ENCODE measurements at regions not wholly inside any gene's neighbourhood (a gene's known extent, or its start where the extent isn't known, plus 50 kb on each side); places are given as distances from the start of the nearest gene placed in this dataset.

DNA sequence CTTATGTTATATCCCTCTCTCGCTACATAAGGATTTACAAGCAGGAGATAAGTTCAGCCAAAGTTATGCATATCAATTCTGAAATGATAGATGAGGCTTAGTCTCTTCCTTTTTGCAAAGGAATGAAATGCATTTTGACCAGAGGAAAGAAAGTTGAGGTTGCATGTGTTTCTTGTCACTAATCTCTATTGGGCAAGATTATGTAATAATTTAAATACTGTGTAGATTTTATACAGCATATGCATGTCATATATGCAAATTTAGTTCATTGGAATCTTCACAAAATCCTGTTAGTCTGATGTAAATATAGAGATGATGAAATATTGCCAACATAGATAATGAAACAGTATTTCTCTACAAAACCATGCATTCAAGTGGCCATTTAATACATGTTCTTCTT lies 858.7 kb upstream of the RAG2 start:
- no peaks in the 10 kb centered on the region for H3K4me1 ChIP-seq (ENCODE audit: insufficient read depth, low read length)
- H3K4me3 Mint-ChIP-seq (ENCODE audit: unreplicated experiment) = no peak overlapping the region
- no peak overlapping the region for H3K27ac Mint-ChIP-seq (ENCODE audit: unreplicated experiment)
- FAIRE-seq = no peak
- H2AFZ ChIP-seq (ENCODE audit: low read depth, low read length) = no peak overlapping the region
- no peaks in the 10 kb centered on the region for H4K20me1 ChIP-seq (ENCODE audit: insufficient read depth, low read length)
- H3K4me1 Mint-ChIP-seq (ENCODE audit: low read depth, unreplicated experiment) = peaks cover 8% of the 10 kb centered on the region
- no peak overlapping the region for H3K4me3 ChIP-seq (ENCODE audit: insufficient read depth, low read depth, low read length)
- H3K27me3 Mint-ChIP-seq (ENCODE audit: low read depth, unreplicated experiment) = no peaks in the 10 kb centered on the region
- no peaks in the 10 kb centered on the region for H3K27me3 ChIP-seq (ENCODE audit: insufficient read depth, low read length)
- no peak overlapping the region for H3K9ac ChIP-seq (ENCODE audit: low read length)
- no peaks in the 10 kb centered on the region for H3K36me3 Mint-ChIP-seq (ENCODE audit: low read depth, unreplicated experiment)
- H3K9me3 Mint-ChIP-seq (ENCODE audit: unreplicated experiment) = no peaks in the 10 kb centered on the region
- no peaks in the 10 kb centered on the region for H3K79me2 ChIP-seq (ENCODE audit: insufficient read depth, low read length)
- no peaks in the 10 kb centered on the region for H3K9me3 ChIP-seq (ENCODE audit: insufficient read depth, low read depth, low read length)
- no peak overlapping the region for H3K27ac ChIP-seq (ENCODE audit: low read depth, low read length)
- TF ChIP-seq EZH2 (IDR thresholded peaks at IDR 0.05; ENCODE audit: insufficient read depth, low read length) = no peak
- TF ChIP-seq, protein P1, sequence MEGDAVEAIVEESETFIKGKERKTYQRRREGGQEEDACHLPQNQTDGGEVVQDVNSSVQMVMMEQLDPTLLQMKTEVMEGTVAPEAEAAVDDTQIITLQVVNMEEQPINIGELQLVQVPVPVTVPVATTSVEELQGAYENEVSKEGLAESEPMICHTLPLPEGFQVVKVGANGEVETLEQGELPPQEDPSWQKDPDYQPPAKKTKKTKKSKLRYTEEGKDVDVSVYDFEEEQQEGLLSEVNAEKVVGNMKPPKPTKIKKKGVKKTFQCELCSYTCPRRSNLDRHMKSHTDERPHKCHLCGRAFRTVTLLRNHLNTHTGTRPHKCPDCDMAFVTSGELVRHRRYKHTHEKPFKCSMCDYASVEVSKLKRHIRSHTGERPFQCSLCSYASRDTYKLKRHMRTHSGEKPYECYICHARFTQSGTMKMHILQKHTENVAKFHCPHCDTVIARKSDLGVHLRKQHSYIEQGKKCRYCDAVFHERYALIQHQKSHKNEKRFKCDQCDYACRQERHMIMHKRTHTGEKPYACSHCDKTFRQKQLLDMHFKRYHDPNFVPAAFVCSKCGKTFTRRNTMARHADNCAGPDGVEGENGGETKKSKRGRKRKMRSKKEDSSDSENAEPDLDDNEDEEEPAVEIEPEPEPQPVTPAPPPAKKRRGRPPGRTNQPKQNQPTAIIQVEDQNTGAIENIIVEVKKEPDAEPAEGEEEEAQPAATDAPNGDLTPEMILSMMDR (IDR thresholded peaks at IDR 0.05; ENCODE audit: insufficient read depth, low read depth, low read length) = no peak
- no peak for DNase-seq (ENCODE audit: low read depth)
- H3K36me3 ChIP-seq (ENCODE audit: insufficient read depth, low read length) = no peaks in the 10 kb centered on the region
- H3K4me2 ChIP-seq (ENCODE audit: low read length) = no peak overlapping the region

DNA sequence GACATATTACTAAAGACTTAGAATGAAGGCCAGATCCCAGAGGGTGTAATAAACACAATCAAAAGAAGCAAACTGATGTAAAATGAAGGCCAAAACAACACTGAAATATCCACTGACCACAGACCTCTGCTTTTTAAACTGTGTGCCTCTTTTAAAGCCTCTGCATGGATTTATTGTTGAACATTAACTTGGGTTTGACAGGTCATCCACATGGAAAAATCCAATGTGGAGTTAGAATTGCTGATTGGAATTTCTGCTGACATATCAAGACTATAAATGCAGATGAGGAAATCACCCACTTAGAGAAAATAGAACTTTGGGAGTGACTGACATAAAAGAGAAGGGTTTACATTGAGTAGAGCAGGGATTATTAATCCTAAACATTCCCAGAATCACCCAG lies 853.9 kb upstream of the RAG2 start:
- no peak overlapping the region for H3K4me2 ChIP-seq (ENCODE audit: low read length)

DNA sequence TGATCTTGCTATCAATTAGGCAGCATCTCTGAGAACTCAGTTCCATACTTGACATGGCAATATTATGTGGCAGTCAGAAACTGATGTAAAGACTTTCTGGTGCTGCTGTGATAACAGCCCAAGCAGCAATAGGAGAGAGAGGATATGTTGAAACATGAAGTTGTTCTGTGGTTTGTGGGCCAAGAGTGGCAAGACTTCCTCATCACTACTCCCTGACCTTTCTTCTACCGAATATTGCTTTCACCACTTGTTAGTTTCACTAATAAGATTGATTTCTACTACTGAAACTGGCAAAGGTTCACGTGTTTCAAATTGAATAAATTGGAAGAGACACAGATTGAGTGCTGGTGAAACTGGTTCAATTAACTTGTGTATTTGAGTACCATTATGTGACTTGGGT lies 852.6 kb upstream of the RAG2 start:
- Mint-ChIP-seq H3K4me3 (ENCODE audit: unreplicated experiment) (no peak overlapping the region), H3K27ac (ENCODE audit: unreplicated experiment) (no peak overlapping the region), H3K36me3 (ENCODE audit: low read depth, unreplicated experiment) (no peaks in the 10 kb centered on the region), H3K27me3 (ENCODE audit: low read depth, unreplicated experiment) (no peaks in the 10 kb centered on the region), H3K9me3 (ENCODE audit: unreplicated experiment) (no peaks in the 10 kb centered on the region), H3K4me1 (ENCODE audit: low read depth, unreplicated experiment) (peaks cover 18% of the 10 kb centered on the region)
- no peaks in the 10 kb centered on the region for H3K79me2 ChIP-seq (ENCODE audit: insufficient read depth, low read length)
- H3K9me3 ChIP-seq (ENCODE audit: insufficient read depth, low read depth, low read length) = no peaks in the 10 kb centered on the region
- no peak overlapping the region for H2AFZ ChIP-seq (ENCODE audit: low read depth, low read length)
- TF ChIP-seq EZH2 (IDR thresholded peaks at IDR 0.05; ENCODE audit: insufficient read depth, low read length) = no peak
- TF ChIP-seq, protein P1 (IDR thresholded peaks at IDR 0.05; ENCODE audit: insufficient read depth, low read depth, low read length) = no peak
- no peak overlapping the region for H3K4me3 ChIP-seq (ENCODE audit: insufficient read depth, low read depth, low read length)
- no peaks in the 10 kb centered on the region for H3K36me3 ChIP-seq (ENCODE audit: insufficient read depth, low read length)
- no peaks in the 10 kb centered on the region for H3K4me1 ChIP-seq (ENCODE audit: insufficient read depth, low read length)
- peak; percentile 3 for DNase-seq (ENCODE audit: low read depth)
- H3K27me3 ChIP-seq (ENCODE audit: insufficient read depth, low read length) = no peaks in the 10 kb centered on the region
- H3K27ac ChIP-seq (ENCODE audit: low read depth, low read length) = no peak overlapping the region
- no peaks in the 10 kb centered on the region for H4K20me1 ChIP-seq (ENCODE audit: insufficient read depth, low read length)
- H3K4me2 ChIP-seq (ENCODE audit: low read length) = no peak overlapping the region
- no peak overlapping the region for H3K9ac ChIP-seq (ENCODE audit: low read length)
- FAIRE-seq = no peak

More for the DNA sequence above, 853.9 kb upstream of the RAG2 start:
- no peaks in the 10 kb centered on the region for H3K27me3 Mint-ChIP-seq (ENCODE audit: low read depth, unreplicated experiment)
- Histone ChIP-seq H3K27ac (ENCODE audit: low read depth, low read length) (no peak overlapping the region), H3K79me2 (ENCODE audit: insufficient read depth, low read length) (no peaks in the 10 kb centered on the region), H2AFZ (ENCODE audit: low read depth, low read length) (no peak overlapping the region), H3K4me3 (ENCODE audit: insufficient read depth, low read depth, low read length) (no peak overlapping the region), H3K27me3 (ENCODE audit: insufficient read depth, low read length) (no peaks in the 10 kb centered on the region), H3K4me1 (ENCODE audit: insufficient read depth, low read length) (no peaks in the 10 kb centered on the region), H4K20me1 (ENCODE audit: insufficient read depth, low read length) (no peaks in the 10 kb centered on the region), H3K9ac (ENCODE audit: low read length) (no peak overlapping the region), H3K36me3 (ENCODE audit: insufficient read depth, low read length) (no peaks in the 10 kb centered on the region), H3K9me3 (ENCODE audit: insufficient read depth, low read depth, low read length) (no peaks in the 10 kb centered on the region)
- no peak overlapping the region for H3K4me3 Mint-ChIP-seq (ENCODE audit: unreplicated experiment)
- no peak for TF ChIP-seq EZH2 (IDR thresholded peaks at IDR 0.05; ENCODE audit: insufficient read depth, low read length)
- TF ChIP-seq, protein P1 (IDR thresholded peaks at IDR 0.05; ENCODE audit: insufficient read depth, low read depth, low read length) = no peak
- FAIRE-seq (no peak), DNase-seq (ENCODE audit: low read depth) (no peak)
- peaks cover 18% of the 10 kb centered on the region for H3K4me1 Mint-ChIP-seq (ENCODE audit: low read depth, unreplicated experiment)
- no peak overlapping the region for H3K27ac Mint-ChIP-seq (ENCODE audit: unreplicated experiment)
- no peaks in the 10 kb centered on the region for H3K9me3 Mint-ChIP-seq (ENCODE audit: unreplicated experiment)
- no peaks in the 10 kb centered on the region for H3K36me3 Mint-ChIP-seq (ENCODE audit: low read depth, unreplicated experiment)
